Thyroid gland (tissue), 4 donors: ENCODE measurements at regions not wholly inside any gene's neighbourhood (a gene's known extent, or its start where the extent isn't known, plus 50 kb on each side); places are given as distances from the start of the nearest gene placed in this dataset.

Experiments used
- POLR2A ChIP-seq, 2 donors: fragments of 450-650 bp; IDR thresholded peaks; one replicate each; pipeline ENCODE4 v1.6.1; 2017; ENCODE audit warnings: antibody characterized with exemption in 2 of 2, mild to moderate bottlenecking in 2 of 2, moderate library complexity in 1 of 2
- TF ChIP-seq, protein P1 (sequence below), 6 experiments: fragments of 200-600 bp in 3 of 6; fragments of 450-650 bp in 3 of 6; sonication (generic) in 3 of 6; IDR thresholded peaks; one replicate each; pipeline ENCODE4 v1.5.1; 2016 to 2019; ENCODE audit warnings: antibody characterized with exemption in 6 of 6, mild to moderate bottlenecking in 2 of 6, inconsistent platforms in 1 of 6, moderate library complexity in 1 of 6

DNA sequence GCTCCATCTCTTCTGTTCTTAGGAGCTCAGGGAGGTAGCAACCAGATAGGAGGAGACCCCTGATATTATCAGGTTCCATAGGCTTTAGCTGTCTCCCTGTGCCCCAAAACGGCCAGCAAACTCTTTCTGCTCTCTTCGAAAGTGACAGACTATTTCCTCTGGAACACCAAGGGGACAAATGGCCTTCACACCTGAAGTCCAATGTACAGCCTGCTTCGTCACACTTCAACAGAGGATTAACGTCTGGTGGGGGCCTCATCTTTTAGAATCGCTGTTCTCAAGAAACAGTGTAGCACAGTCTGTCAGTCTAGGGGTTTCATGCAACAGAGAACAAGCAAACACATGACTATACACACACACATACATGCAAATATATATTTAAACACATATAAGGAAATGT, 152.4 kb upstream of the SETMAR start:
- TF ChIP-seq POLR2A (IDR thresholded peaks at IDR 0.05) = no peak
- TF ChIP-seq, protein P1, sequence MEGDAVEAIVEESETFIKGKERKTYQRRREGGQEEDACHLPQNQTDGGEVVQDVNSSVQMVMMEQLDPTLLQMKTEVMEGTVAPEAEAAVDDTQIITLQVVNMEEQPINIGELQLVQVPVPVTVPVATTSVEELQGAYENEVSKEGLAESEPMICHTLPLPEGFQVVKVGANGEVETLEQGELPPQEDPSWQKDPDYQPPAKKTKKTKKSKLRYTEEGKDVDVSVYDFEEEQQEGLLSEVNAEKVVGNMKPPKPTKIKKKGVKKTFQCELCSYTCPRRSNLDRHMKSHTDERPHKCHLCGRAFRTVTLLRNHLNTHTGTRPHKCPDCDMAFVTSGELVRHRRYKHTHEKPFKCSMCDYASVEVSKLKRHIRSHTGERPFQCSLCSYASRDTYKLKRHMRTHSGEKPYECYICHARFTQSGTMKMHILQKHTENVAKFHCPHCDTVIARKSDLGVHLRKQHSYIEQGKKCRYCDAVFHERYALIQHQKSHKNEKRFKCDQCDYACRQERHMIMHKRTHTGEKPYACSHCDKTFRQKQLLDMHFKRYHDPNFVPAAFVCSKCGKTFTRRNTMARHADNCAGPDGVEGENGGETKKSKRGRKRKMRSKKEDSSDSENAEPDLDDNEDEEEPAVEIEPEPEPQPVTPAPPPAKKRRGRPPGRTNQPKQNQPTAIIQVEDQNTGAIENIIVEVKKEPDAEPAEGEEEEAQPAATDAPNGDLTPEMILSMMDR (IDR thresholded peaks at IDR 0.05) = no peak
